H54 (cell line): ENCODE measurements at regions not wholly inside any gene's neighbourhood (a gene's known extent, or its start where the extent isn't known, plus 50 kb on each side); places are given as distances from the start of the nearest gene placed in this dataset.
A peak's percentile ranks its signal among the peaks of the same experiment; 100 is the strongest.
"Not testable (repeated sequence)": the region's sequence is repeated elsewhere in the genome, so short reads cannot be mapped to it uniquely, and the experiment has no call there.

Experiments
- DNase-seq: peaks from one replicate; pipeline ENCODE4 v3.0.0; 2011; ENCODE audit warnings: low spot score, mixed read lengths; ENCODE audit not compliant: insufficient read length
- FAIRE-seq: peaks from 3 replicates; lab custom pipeline; 2011; peaks lifted over from hg19 to GRCh38; lab: Jason Lieb, UNC
- POLR2A ChIP-seq: IDR thresholded peaks from 2 replicates; pipeline ENCODE4 v1.6.1; 2011; ENCODE audit warnings: low read depth, mild to moderate bottlenecking, low read length

DNA sequence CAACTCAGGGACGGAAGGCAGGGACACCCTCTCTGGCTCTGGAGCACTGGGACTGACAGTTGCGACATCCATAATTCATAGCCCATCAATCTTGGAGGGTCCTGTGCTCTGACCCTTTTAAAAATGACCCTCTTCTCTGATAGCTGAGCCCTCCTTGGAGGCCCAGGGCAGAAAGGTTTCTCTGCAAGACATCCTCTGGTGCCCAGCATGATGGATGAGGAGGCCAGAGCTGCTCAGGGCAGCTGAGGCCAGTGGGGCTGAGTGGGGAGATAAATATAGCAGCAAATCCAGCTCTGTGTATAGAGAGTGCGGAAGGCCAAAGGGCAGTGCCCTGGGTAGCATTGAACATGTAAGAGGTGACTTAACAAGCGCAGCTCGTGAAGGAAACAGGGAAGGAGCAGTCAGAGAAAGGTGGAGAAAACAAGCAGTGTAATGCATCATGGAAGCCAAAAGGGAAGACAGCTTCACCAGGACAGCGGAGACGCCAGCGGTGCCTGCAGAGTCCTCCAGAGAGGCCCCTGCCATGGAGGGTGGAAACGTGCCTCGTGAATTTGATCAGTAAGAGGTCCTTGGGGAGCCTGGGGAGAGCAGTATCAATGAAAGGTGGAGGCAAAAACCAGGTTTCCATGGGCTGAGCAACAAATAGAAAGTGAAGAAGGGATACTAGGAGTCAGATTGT is 50.4 kb upstream of the FMOD start:
- TF ChIP-seq POLR2A, result no peak
- DNase-seq, result no peak
- no peak for FAIRE-seq

DNA sequence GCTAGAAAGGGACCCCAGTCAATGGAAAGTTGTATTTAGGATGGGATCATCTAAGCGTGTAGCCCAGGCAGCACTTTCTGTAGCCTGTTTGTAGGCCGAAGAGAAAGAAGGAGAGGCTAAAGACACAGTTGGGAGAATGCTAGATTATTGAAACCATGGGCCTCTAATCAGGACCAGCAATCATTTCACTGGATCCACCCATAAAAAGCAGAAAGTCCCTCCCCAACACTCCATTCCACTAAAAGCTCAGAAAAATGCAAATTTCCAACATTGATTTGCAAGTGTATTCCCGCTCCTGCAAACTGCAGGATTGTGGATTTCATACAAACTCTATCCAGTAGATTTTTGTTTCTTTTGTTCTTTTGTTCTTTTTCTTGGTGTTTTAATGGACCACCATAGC is 51.2 kb upstream of the FMOD start:
- no peak for TF ChIP-seq POLR2A
- DNase-seq (no peak), FAIRE-seq (no peak)

DNA sequence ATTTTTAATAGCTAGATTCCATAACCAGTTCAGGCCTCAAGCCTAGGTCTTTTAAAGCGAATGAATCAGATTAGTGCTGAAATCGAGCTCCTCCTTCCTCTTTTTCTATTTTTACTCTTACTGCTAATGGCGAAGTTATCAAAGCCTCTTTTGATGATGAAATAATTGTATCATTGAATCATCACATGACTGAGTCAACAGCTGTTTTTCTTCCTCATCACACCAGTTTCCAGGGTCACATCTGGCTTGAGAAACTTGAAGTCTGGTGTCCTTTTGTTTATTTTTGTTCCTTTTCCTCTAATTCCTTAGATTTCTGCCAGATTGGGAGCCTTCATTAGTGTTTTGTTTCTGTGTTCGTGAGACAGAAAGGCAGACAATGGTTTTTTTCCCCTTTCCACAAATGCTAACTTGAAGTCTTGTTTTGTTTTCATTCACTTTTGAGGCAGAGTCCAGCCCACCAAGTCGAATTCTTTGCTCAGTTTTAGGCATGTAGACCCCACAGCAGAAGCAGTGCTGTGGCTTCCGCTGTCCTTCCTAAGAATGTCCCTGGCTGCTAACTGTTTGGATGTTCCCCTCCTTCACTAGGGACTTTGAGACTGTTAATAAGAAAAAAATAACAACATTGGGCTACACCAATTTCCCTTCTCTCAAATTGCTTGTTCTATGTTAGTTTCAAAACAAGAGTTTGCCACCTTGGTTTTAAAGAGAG is 51.9 kb upstream of the FMOD start:
- DNase-seq (no peak), FAIRE-seq (no peak)
- TF ChIP-seq POLR2A, result no peak

DNA sequence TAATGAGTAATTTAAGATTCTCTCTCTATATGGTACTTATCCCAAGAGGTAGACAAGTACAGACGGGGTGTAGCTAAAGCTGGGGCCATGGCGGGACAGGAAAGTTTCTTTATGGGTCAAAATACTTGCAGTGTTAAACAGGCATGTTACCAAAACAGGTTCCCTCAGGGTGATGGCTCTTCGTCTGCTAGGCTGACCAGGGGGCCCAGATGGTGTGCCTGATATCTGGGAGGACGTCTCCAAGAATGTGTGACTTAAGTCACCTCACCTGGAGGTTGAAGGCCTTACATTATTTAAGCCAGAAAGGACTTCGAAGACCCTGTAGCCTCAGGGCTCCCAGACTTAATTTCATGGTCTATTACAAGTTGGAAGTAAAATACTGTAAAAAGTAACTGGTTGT is 52.7 kb upstream of the FMOD start:
- DNase-seq, result no peak
- FAIRE-seq, result no peak
- TF ChIP-seq POLR2A, result no peak

DNA sequence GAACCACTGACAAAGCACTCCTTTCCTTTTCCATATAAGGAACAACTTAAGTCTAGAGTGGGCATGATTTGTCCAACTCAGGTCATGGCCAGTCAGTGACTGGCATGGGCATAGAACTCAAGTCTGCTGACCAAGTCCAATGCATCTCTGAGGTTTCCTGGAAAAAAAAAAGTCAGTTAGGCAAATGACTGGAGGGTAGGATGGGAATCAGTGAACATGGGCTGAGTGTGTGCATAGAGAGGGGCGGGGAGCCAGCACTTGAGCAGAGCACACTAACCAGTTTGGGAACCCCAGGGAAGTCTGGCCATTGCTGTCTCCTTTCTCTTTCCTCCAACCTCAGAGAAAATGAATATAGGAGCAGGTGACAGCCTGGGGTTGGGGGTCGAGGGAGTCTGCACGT is 53.6 kb upstream of the FMOD start:
- FAIRE-seq (no peak), DNase-seq (no peak)
- TF ChIP-seq POLR2A, result no peak

DNA sequence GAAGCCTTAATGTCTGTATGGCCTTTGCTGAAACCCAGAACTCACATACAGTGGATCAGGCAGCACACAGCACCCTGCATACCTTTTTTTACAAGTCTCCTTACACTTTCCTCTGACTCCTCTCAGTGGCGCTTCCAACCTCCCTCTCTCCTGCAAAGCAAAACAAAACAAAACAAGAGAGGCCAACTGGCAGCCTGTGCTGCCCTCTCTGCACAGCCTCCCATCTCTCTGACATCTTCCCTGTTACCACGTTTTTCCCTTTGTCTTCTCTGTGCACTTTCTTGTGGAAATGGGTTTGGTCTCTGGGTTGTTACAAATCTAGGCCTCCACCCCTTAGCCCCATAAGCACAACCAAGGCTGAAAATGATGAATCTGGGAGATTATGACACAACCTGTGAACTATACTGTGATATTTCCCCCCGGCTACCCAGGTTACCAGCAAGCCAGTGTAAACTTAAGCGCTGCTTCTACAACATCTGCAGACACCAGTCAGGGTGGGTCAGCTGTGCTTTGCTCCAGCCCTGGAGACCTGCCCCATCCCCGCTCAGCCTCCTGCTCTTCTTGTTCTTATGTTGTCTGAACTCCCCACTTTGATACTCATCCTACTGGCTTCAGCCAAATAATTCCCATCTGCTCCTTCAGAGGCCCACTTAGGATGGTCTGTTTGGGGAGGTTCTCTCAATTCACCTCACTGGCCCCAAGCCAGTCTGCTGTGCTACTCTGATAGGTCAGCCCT is 54.9 kb upstream of the FMOD start:
- FAIRE-seq (no peak), DNase-seq (no peak)
- no peak for TF ChIP-seq POLR2A

DNA sequence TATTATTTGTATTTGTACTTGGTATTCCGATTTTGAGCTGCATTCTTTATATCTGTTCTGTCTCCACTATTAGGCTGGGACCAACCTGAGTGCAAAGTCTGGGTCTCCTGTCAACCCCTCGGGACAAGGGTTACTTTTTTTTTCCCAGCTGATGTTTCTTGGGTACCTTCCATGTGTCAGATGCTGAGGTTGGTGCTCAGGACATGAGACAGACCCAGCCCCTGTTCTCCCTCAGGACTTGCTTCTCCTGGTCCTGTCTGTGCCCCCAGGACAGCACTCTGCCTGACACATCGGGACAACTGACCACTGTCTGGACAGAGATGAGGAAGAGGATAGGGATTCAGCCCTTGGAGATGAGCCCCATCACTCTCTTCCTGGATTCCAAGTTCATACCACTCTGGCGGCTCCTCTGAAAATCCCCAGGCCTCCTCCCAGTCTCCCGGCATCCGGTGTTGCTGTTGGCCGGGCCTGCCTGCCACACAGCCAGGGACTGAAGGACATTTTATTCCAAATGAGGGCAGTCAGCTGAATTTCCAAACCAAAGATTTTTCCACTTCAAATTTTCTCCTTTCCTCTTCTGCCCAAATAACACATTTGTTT is 55.6 kb upstream of the FMOD start:
- FAIRE-seq (no peak), DNase-seq (no peak)
- TF ChIP-seq POLR2A, result no peak

DNA sequence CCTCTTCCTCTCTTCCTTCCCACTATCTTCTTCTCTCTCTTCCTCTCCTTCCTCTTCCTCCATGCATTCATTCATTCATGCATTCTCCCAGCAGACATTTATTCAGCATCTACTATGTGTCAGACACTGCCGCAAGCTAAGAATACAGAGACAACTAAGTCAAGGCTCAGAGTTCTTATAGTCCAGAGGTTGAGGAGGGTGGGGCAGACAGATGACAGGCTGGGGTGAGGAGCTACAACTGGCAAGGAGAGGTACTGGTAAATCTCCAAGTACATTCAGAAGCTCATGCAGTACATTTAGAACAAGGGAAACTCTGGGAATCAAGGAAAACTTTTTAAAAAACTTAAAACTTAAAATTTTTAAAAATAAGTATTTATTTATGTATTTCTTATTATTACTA is 56.4 kb upstream of the FMOD start:
- DNase-seq, result no peak
- FAIRE-seq, result no peak
- TF ChIP-seq POLR2A, result no peak

DNA sequence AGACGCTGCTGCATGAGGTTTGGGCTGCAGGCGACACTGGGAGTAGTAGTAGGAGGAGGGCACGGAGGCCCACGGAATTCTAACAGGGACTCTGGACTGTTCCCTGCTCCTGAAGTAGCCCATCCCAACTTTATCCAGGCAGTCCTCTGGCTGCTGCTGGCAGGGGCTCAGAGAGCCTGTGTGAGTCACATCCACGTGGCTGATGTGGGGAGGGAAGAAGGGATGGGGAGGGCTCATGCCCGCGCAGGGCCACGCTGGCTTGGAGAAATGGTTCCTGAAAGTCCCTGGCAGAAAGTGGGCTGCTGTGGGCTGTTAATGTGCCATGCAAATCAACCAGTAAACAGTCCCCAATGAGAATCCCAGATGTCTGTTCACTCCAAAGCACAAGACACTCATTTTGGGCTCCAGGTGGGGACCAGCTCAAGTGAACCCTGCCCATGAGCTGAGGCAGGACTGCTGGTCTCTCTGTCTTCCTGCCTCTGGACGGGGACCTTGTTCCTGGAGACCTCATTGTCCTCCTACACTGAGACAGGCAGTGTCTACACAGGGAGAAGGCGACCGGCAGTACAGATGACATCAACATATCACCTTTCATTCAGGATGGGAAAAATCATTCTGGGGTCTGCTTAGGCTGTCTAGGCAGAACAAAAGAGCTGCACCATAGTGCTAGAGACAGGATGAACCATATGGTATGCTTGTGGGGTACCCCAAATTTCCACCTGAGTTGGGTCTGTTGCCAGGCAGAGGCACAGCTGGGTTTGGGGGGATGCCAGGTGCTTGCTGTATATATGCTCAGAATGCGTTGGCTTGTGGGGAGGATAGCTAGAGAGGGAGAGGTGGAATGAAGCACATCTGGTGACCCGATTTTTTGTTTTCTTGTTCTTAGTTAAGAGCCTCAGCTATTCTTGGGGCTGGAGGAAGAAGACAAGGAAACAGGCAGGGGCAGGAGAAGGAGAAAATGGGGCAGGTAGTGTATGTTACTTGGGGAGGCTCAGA is 57.9 kb upstream of the FMOD start:
- 0 out of 2 replicates have a peak, but pooled peaks have one; percentile 10 for TF ChIP-seq POLR2A
- DNase-seq (peak; percentile 60), FAIRE-seq (no peak)

DNA sequence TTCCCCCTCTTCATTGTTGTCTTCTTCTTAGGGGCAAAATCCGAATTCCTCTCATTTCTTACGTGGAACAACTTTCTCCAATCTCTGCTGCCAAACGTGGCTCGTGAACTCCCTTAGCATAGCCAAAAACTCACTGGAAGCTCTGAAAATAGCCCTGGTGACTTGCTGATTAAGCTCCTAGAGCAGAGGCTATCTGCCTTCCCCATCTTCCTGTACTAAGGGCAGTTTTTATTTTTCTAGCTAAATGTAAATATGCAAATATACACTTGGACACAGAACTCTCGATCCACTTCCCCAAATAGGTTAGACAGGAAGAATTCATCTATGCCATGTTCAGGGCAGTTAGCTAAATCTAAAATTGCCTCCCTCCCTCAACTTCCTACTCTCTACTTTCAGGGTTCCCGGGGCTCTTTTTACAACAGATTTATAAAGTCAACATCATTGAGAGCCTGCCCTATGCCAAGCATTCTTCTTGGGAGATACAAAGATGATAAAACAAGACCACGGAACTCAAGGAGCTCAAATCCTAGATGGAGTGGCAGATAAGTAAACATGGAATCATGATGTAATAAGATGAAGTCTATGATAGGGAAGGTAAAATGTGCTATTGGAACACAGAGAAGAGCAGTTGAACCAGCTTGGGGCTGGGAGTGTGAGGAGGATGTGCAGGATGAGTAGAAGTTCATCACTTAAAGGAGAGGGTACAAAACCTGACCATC is 59.4 kb upstream of the FMOD start:
- DNase-seq (no peak), FAIRE-seq (no peak)
- no peak for TF ChIP-seq POLR2A

DNA sequence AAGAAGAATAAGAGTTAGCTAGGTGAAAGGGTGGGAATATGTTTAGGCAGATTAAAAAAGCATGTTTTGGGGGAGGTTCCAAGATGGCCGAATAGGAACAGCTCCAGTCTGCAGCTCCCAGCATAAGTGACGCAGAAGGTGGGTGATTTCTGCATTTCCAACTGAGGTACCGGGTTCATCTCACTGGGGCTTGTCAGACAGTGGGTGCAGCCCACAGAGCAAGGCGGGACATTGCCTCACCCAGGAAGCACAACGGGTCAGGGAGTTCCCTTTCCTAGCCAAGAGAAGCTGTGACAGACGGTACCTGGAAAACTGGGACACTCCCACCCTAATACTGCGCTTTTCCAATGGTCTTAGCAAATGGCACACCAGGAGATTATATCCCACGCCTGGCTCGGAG is 60.5 kb upstream of the FMOD start:
- FAIRE-seq, DNase-seq: not testable (repeated sequence)

DNA sequence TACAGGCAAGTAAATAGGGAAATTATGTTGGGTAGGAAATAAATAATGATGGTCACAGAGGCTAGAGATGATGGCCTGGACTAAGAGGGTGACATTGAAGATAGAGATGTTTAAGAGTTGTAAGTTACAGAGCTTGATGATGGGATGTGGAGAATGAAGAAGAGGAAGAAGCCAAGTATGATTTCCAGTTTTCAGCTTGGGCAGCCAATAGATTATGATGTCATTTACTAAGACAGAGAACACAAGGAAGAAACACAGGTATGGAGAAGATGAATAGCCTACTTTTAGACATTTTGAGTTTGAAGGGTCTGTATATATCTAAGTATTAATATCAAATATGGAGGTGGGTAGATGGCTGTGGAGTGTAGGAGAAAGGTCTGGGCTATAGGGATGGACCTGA is 56.0 kb upstream of the PRELP start:
- DNase-seq (no peak), FAIRE-seq (no peak)
- TF ChIP-seq POLR2A, result no peak
